ENCODE measurements at regions not wholly inside any gene's neighbourhood (a gene's known extent, or its start where the extent isn't known, plus 50 kb on each side); places are given as distances from the start of the nearest gene placed in this dataset.
"Not testable (repeated sequence)": the region's sequence is repeated elsewhere in the genome, so short reads cannot be mapped to it uniquely, and the experiment has no call there.

DNA sequence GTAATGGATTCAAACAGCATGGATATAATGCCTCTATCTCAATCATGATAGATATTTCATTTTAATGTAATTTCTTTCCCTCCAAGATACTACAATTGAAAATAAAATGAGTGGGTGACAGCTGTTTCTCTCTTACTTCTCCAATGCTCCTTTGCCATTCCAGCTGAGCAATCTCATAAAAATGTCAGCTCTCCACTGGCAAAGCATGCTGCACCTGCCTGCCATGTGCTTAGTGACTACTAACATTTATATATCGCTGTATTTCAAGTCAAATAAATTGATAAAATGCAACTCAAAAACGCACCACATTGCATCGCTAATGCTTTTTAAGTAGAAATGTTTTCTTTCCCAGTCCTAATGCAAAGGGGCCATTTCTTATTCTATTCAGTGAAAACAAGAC lies 1093.9 kb downstream of the CBLN2 start:
- DNase-seq = no peak

DNA sequence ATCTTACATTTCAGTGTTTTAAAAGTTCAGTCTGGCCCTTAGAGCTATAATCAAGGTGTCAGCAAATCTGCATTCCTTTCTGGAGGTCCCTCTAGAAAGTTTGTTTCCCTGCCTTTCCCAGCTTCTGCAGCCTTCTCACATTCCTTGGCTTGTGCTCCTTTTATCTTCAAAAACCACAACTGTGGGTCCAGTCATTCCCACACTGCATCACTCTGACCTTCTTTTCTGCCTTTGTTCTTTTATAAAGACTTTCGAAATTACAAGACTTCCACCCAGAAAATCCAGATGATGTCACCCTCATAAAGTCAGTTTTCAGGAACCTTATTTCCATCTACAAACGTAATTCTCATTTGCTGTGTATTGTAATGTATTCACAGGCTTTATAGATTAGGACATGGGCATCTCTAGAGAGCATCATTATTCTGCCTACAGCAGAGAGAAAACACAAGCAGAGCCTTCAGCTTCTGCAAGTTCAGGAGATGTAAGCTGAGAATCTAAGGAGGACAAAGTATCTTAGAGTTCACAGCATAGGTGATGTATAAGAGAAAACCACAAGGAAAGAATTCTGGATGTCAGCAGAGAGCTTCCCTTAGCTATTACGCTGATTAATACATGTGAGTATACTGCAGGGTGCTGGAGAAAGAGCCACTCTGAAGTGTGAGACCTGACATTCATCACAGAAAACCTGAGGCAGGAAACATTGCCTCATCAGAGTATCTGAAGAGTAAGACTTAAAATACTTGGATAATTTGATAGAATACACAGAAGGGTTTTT lies 1100.2 kb downstream of the CBLN2 start:
- no peak for DNase-seq

DNA sequence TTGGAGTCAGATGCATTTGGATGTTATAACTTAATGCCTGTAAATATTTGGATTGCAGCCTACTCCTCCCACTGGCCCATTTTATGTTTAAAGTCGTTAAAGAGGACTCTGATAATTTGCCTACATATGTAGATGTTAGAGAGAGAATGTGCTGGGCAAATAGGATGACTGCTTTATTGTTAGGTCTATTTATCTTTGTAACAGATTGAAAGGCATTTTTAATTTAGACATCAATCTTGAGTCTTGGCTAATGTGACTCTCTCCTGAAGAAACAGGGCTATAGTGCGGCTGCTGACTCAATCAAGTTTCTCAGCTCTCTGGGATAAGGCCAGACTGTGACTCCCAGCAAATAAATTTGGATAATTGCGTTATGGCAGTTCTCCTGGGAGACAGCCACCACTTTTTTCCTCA lies 1101.4 kb downstream of the CBLN2 start:
- no peak for DNase-seq

DNA sequence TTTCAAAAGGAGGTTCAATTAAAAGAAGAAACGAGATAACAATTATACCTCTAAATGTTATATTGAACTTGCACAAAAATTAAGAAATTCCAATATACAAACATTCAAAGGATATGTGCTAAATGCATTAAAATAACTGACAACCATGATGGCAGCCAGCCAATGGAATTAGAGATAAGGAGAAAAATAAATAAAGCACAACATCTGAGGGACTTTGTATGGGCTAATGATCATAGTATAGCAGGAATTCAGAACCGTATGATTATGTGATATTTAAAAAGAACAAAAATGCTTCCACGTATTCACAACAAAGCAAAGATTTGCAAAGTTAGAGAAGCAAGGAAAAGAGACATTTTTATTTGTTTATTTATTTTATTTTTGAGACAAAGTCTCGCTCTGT lies 1103.0 kb downstream of the CBLN2 start:
- no peak for DNase-seq

DNA sequence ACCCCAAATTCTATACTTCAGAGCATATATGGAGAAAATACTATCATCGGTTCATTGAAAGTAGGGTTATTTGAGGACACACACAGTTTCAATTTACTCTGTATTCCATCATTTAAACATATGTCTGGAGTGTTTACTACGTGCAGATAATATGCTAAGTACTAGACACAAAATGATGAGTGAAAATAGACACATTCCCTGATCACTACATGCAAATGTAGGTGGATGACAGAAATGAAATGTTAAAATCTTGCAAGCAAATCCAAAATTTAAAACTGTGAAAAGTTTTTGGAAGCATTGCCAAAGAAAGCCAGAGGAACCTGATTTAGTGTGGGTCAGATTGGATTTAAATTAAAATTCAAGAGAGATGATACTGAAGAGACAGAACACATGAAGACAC lies 1106.6 kb downstream of the CBLN2 start:
- DNase-seq = no peak

DNA sequence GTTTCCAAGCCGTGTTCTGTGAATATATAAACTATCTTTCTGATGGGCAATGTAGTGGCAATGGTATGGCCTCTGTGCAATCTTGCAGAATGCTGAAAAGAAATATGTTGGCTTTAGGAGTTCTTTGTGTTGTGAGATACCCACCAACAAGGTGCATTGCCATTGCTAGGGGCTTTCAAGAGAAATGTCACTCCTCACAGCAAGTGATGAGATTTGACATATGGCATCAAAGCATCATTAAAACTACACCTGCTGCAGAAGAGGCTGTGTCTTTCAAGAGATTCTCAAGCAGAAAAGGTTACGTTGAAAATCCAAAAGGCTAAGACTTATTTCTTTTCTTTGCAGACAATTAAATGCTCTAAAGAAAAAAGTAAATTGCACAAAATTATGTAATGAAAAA lies 1110.8 kb downstream of the CBLN2 start:
- DNase-seq = no peak

DNA sequence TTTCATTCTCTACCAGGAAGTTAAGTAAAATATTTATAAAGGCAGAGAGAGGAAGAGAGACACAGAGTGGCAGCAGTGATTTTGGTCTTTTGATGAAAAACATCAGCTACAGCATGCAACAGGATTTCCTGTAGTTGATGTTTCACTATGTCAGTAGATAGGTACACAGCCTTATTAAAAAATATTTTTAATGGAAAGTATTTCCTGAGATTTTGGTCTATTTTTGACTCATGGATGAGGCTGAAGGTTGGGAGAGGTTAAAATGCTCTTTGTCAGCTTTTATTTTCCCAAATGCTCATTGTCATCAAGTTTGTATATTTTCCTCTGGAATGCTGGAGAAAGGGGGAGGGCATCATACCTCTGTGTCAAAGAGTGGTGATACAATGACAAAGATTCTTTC lies 1112.5 kb downstream of the CBLN2 start:
- DNase-seq = no peak

DNA sequence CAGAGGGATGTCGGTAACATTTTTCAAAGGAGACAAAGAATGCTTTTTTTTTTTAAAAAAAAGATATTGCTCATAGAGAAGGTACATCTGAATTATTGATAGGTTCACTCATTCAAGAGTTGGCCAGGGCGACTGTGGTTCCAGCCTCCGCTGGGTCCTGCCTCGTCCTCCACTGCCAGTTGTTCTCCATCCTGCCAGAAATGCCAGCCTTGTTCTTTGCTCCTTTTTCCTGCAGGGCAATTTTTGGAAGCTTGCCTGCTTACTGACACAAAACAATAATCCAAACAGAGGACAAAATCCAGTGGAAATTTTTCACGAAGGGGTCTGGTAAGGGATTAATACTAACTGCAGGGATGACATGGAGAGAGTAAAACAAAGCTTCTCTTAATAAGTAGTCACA lies 1113.0 kb downstream of the CBLN2 start:
- DNase-seq = no peak

DNA sequence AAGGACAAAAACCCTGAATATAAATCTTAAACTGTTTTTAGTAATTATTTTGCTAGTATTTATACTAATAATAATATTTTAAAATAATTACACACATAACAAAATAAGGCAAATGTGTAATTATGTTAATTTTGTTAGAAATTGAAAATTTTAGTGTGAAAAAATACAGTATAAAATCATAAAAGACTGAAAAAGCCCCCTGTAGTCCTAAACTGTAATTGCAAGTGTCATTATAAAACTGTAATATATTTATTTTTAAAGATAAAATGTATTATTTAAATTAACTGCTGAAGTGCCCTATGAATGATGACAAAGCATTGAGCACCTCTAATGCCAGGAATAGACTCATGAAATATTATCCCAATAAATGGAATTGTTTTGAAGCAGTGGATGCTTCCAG lies 1117.7 kb downstream of the CBLN2 start:
- no peak for DNase-seq

DNA sequence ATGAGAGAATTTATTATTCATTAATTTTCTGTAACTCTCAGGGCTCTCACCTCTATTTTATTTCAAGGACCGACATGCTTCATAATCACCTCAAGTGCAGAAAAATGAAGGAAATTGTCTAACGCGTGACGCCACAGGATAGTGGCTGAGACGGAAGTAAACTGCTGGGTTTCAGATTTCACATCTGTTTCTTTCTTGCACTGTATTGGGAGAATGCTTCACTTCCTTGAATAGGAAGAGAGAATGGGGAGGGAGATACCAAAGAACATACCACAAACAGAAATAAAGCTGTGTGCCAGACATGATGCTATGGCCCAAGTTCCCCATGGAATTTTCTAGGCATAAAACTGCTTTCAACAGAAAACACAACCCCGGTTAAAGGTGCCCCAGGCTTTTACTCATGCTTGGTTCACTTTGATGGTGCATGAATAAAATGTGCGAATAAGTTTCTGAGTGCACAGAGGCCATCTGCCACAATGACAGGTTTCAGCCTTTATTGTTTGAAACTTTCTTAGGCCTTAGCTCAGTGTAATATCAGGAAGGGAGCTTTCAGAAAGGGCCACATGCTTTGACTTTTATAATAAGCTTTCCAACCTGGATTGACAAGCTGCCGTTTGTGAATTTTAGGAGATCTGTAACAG lies 1116.4 kb downstream of the SOCS6 start:
- DNase-seq = no peak

DNA sequence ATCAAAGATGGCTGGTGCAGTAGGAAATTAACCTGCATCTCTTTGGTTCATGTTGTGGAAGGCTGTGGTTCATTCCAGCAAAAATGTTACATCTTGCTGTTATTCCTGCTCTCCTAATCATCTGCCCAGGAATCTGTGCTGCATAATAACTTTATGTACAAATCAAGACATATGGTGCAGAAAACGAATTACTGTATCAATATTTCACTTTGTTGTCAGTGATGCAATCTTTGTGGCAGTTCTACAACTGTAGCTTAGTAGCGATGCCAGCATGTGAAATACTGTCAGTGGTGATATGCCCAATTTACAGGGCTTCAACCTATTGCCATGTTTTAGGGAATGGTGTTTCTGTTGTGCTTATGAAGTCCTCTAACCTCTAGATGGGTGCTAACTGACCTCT lies 1114.7 kb downstream of the SOCS6 start:
- no peak for DNase-seq

DNA sequence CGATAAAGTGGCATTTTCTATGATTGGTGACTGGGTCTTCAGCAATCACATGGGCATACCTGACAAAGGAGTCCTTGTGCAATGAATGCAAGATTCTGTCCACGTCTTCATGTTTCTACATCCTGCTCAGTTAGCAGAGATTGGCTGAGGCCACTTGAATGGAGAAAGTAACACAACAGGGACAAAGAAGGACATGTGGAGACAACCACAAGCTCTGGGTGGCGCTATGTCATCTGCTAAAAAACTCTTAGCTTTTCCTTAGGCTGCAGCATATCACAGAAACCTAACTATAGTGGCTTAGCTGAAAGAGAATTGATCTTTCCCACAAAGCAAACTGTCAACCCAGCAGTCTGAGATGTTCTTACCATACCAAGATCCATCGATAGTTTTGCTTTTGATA lies 1109.7 kb downstream of the SOCS6 start:
- no peak for DNase-seq

DNA sequence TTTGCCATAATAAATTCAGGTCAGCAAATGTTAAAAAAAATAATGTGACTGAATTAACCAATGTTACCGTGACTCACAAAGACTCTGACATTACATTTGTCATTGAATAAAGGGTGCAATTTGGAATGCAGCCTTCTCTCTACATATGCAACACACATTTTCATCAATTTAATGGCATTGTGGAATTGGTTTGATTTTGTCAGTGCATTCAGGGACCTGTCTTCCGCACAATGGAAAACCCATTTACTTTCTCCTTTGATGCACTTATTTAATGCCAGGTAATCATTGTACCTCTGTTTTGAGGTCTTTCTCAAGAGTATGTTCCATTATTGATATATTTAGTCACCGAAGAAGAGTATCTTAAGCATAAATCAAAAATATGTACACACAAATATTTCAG lies 1099.3 kb downstream of the SOCS6 start:
- no peak for DNase-seq

DNA sequence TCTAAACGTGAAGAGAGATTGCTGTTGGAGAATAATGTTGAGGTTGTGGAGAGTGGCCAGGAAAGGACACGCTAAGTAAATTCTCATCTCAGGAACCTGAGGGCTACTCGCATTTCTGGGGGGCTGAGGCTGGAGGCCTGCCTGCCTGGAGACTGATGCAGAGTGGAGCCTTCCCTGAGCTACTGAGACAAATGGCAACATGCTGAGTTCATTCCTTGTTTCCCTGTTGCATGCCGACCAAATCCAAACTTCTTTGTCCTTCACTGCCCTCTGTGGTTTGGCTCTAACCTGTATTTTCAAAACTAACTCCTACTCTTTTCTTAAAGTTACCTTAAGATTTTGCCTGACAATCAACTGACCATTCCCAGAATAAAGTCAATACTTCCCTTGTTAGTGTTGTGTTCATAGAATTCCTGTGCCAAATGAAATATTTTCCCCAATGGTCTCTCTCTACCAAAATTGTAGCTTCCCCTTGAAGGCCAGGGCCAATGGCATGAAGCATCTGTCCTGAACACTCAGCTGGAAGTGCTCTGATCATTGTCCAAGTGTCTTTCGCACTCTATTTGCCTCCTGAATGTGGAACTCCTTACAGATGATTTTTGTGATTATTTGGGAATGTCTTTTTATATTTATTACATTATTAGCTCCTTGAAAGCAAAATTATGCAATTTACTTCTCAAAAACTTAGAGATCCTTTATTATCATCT lies 1085.6 kb downstream of the SOCS6 start:
- DNase-seq = no peak

DNA sequence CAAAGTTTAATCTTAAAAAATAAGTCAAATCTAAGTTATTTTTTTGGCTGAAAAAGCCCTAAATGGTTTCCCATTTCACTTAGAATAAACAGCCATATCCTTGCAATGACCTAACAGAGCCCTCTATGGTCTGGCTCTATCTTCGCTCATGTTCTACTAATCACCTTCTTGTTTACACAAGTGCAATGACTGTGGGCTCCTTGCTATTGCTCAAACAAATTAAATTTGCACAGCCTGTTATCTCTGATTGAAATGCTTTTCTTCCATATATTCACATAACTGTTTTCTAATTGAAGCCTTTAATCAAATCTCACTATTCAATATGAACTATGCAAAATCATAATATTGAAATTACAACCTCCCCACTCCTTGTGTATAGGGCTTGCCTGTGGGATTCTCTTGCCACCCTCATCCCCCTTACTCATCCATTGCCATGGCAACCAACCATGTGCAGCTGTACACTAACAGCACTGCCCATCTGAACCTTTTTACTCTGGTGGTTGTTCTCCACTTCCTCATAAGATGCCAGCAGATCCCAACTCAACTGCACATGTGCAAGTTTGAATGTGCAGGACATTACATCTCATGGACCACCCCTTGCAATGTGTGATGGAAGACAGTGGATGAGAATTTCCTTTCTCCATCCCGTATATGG lies 1083.2 kb downstream of the SOCS6 start:
- no peak for DNase-seq

DNA sequence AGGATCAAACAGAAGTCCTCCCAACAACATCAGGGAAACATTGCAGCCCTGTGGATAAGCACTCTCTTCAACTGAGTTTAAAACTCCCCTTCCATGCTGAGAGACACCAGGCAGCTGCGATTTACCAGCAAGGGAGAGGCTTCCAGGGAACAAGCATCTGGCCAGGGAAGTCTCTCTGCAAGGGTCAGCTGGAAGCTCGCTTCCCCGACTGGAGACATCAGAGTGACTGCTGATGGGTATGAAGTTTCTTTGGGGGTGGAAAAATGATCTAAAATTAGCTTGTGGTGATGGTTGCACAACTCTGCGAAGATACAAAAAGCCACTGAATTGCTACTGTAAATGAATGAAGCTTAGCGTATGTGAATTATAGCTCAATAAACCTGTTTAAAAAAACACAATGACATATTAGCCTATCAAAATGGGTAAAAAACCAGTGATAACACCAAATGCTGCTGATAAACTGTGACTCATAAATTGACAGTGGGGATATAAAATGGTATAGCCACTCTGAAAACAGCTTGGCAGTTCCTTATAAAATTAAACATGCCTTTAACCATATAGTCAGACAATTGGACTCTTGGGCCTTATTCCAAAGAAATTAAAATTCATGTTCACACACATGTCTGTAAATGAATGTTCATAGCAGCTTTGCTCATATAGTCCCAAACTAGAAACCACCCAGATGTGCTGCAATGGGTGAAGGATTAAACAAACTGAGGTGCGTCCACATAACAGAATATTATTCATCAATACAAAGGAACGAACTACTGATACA lies 1082.0 kb downstream of the SOCS6 start:
- DNase-seq = no peak

DNA sequence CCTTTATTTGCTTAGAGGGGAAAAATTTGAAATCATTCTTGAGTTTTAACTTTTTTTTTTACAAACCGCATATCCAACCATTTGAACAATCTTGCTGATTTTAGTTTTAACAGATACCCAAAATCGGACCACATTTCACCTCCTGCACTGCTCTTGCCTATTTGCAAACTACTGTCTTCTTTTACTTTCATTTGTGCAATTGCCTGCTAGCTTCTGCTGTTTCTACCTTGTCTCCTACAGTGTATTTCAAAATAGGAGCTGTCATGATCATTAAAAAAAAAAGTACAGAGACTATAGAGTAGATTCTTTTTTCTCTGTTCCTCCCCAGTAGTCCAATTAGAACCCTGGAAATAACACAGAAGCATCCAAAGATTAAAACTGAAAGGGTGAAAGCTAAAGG lies 1081.2 kb downstream of the SOCS6 start:
- no peak for DNase-seq

DNA sequence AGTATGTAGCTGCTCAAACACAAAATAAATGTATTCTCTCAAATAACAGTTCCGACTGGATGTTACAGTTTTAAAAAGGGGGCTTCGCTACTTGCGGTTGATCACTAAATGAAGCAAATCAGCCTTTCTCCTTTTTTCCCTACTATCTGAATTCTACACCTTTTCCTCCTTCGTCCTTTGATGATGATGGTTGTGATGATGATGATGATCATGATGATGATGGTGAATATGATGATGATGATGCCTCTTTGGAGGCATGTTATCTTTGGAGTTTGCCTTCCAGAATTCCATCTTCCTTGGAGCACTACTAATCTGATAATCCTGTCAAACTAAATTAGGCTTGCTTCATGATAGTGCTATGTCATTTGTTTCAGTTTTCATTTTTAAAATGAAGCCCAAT lies 1073.3 kb downstream of the SOCS6 start:
- DNase-seq = no peak

DNA sequence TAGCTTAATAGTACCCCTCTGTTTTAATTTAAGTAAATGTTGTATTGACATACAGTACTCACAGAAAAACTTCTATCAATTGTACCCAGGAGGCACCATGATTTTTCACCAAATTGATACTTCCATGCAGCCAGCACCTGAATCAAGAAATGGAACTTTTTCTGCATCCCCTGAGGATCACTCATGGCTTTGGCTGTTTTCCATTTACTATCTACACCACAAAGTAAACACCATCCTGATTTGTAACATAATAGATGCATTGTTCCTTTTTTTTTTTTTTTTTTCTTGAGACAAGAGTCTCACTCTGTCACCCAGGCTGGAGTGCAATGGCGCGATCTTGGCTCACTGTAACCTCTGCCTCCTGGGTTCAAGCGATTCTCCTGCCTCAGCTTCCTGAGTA lies 1066.8 kb downstream of the SOCS6 start:
- not testable (repeated sequence) for DNase-seq

DNA sequence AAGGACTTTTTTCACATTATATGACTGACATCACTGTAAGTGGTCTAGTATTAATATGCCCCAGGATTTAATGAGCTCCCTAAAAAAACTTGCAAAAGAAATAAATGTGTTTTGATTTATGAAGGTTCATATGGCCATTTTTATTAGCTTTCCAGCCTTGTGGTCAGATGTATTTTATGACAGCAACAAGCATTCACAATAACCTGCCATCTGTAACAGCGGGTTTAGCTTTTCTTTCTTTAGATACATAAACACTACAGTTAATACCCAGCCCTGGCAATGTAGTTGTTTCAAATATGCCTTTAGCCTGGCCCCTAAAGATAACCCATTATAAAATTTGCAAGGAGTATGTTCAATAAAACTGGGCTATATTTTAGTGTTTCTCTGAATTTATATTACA lies 1063.8 kb downstream of the SOCS6 start:
- no peak for DNase-seq

DNA sequence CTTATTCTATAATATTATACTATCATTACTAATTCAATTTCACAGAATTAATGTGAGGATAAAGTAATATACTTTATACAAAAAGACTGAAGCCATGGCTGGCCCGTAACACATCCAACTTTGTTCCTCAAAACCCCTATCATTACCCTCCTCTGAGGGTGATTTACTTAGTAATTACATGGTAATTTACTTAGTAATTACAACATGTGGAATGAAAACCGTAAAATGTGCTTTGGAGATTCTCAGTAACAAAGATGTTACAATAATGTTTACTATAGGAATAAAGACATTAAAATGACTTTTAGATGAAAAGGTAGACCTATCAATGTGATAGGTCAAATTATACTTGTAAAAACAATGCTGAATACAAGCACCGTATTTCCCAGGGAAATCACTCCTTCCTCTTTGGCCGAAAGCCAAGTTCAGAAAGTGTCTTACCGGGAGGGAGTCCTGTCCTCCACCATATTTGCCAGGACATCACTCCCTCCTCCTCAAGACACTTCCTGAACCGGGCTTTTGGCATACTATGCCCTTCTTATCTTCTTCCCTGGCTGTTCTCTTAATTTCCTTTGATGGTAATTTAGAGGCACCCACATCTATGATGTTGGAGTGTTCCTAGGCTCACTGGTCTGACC lies 1047.8 kb downstream of the SOCS6 start:
- DNase-seq = no peak

DNA sequence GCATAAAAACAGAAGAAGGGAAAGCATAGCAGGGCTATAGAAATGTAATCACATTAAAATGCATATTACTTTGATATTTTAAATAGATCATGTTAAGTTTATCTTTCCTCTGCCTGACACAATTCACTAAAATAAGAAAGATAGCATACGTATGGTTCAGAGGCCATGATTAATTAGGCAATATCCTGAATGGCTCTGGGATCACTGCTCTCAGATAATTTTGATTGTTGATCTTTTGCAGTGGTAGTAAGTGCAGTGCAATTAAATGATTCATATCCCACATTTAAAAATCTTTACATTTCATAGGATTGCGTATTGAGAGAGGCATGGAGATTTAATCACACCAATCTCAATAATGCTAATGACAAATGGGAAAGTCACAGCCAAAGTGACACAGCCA lies 1040.7 kb downstream of the SOCS6 start:
- no peak for DNase-seq
